ENCODE measurements at regions not wholly inside any gene's neighbourhood (a gene's known extent, or its start where the extent isn't known, plus 50 kb on each side); places are given as distances from the start of the nearest gene placed in this dataset.

DNA sequence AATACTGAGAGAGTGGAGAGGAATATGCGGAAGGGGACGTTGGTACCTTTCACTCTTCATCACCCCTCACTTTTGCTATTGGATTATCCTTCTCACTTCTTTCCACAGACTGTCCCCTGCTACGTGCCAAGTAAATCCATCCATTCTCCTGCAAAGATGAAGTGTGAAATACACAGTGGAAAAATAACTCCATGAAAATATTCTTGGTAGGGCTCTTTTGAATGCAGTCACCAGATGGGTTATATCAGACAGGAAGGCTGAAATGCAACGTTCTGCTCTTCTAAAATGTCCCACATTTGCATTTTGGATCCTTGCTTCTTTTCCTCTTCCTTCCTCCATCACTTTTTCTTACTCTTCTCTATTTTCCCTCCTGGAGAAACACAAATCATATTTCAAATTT is 510.3 kb upstream of the CLINT1 start:
- no peak for DNase-seq (ENCODE audit: low read depth in 3 of 3)

DNA sequence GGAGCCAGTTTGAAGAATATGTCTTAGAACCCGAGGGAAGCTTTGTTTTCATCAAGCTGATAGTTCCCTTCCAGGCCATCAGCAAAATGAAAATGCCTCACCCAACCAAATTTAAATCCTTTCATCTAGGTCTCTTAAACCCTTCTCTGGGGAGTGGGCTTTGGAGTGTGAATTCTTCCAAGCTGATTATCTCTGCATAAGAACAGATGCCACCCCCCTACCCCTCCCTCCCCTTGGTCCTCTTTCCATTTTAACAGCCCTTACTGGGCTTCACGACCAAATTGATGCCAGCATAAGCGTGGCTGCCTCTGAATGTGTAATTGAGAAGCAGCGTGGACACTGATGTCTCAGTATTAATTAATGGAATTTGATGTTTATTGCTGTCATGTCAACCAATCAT is 509.7 kb upstream of the CLINT1 start:
- DNase-seq (ENCODE audit: low read depth in 3 of 3) = no peak

DNA sequence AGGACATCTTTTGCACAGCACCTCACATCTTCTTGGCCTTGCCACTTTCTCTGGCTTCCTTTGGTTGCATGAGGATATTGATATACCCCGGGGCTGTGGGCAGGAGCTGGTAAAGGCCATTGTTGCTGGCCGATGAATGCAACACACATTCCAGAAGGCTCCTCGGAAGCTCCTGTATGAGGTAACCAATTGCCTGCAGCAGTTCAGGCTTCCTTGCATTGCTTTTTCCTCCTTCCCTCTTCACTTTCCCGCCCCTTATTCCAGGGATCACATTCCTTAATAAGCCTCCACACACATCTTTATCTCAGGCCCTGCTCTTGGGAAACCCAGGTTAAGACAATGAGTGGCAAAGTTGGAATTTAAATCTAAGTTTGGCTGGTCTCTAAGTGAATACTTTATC is 505.4 kb upstream of the CLINT1 start:
- no peak for DNase-seq (ENCODE audit: low read depth in 3 of 3)

DNA sequence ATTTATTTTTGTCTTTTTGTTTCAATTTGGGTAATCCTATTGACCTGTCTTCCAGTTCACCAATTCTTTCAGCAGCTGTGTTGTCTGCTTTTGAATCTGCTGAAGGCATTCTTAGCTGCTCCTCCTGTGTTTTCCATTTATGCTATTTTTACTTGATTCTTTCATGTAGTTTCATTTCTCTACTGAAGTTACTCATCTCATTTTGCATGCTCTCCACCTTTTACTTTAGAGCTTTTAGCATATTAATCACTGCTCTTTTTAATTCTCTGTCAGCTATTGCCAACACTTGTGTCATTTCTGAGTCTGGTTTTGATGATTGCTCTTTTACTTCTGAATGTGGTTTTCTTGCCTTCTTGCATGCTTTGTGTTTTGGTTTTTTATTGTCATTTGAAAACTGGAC is 496.0 kb upstream of the CLINT1 start:
- DNase-seq (ENCODE audit: low read depth in 3 of 3) = no peak

DNA sequence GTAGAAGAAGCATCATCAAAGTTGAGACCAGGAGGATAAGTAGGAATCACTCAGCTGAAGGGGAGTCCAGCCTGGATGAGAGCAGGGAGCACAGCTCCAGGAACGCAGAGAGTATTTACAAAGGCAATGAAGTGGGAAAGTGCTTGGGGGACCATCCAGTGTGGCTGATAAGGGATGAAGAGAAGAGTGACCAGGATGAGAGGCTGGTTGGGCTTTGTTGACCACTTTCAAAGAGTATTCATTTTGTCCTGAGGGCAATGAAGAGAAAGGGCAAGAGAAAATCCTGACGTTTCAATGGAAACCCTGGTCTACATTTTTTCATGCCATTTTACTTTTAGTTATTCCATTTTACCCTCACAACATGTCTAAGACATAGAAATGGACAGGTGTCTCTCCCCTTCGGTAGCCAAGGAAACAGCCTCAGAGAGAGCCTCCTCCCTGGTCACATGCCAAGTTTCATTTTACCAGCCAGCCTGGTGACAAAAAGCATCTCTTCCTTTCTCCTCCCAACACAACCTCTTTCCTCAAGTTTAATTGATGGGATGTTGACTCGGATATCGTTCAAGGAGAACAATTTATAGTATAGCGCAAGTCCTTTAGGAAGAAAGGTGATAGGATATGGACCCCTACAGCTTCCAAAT is 492.7 kb upstream of the CLINT1 start:
- no peak for DNase-seq (ENCODE audit: low read depth in 3 of 3)

DNA sequence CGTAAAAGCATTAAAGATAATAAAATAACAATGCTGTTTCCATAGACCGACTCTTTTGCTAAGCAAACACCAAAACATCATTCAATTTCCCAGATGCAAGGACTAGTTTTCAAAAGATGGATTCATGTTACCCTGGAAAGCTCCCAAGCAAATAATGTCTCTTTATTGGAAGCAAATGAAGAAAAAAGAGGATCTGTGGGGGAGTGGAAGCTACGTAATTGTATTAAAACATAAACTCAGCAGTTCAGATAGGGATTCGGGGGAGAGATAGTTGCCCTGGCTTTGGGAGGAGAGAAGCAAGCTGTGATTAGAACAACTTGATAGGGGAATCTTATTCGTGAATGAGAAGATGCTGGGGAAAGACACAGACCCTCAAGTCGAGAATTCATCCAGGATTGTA is 491.0 kb upstream of the CLINT1 start:
- DNase-seq (ENCODE audit: low read depth in 3 of 3) = no peak

DNA sequence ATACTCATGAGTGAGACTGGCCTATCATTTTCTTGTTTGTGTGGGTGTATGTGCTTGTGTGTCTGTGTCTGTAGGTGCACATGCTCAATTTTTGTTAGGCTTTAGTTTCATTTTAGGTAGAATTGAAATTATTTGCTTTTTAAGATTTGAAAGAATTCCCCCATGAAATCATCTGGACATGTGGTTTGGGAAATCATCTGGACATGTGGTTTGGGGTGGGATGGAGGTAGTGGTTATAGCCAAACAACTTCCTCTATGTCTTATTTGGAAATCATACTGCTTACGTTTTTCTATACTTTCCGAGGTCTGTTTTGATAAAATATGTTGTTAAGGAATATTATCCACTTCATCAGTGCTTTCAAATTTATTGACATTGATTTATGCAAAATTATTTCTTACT is 485.4 kb upstream of the CLINT1 start:
- DNase-seq (ENCODE audit: low read depth in 3 of 3) = no peak

DNA sequence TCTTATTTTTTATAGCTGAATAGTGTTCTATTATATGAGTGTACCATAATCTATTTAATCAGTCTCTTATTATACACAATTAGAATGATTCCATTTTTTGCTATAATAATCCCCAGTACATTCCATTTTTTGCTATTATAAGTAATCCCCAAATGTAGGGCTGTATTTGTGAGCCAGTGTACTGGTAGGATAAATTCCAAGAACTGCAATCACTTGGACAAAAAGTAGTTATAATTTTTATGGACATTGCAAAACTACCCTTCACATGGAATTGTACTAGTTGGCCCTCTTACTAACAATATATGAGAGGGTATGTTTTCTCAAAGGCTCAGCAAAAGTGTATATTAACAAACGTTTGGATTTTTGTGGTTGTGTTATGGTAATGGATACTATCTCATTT is 481.7 kb upstream of the CLINT1 start:
- DNase-seq (ENCODE audit: low read depth in 3 of 3) = no peak

DNA sequence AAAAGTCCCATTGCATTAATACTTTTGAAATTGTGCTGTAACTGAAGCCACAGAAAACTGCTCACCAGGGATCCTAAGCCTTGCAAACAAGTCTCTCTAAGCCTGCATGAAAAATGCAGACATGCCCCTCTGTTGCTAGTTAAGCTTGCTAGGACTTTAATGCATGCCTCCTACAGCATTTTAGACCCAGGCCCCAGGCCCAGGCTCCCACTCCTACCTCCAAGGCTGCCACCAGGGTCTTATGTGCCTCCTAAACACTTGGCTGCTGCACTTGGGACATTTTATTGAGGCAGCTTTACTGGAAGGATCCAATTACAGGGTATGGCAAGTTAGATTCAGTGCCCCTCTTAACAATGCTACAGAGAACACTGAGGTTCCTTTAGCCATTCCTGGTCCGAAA is 467.3 kb upstream of the CLINT1 start:
- no peak for DNase-seq (ENCODE audit: low read depth in 3 of 3)

DNA sequence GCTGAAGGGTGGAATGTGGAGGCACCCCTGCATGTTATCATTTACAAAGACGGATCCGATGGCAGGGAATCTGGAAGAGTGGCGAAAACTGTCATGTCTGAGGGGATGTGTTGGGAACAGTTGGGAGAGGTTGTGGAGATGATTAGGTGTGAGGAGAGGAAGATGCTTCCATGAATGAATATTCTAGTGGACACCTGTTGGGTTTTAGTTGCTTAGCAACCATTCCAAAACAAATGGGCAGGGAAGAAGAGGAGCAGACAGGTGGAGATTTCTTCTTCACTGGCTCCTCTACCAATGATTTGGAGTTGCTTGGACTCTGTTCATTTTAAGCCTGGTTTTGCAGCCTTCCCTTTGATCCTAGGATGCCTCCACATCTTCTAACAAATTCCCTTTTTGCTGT is 465.3 kb upstream of the CLINT1 start:
- DNase-seq (ENCODE audit: low read depth in 3 of 3) = no peak

DNA sequence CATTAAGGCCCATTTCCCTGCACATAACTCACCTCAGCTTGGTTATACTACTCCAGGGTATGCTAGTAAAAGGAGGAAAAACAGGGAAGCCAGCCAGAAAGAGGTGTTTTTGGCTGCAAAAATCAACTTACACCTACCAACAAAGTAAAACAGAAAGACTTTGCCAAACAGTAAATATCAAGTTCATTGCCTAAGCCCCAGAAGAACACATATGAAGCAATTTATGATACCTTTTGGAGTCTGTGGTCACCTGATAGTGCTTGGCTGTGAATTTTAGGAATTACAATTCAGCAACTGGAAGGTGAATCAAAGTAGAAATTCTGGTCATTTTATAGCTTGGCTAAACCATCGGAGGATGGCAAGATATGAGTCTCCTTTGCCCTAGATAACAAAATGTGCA is 463.7 kb upstream of the CLINT1 start:
- no peak for DNase-seq (ENCODE audit: low read depth in 3 of 3)

DNA sequence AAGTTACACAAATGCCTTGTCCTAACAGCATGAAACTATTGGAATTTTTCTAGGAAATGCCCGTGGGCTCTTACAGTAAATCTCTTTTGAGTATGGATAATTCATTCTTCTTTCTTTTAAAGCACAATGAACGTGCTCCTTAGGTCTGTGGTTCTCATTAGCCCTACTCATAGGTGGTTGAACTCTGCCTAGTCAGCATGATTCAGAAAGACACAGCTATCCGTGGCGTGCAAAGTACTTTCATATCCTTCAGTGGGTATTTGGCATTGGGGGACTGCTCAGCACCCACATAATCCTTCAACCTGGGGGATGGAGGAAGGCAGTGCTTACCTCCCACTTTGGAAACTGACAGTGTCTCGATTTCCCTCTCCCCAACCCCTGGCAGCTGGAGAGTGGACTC is 462.0 kb upstream of the CLINT1 start:
- no peak for DNase-seq (ENCODE audit: low read depth in 3 of 3)

DNA sequence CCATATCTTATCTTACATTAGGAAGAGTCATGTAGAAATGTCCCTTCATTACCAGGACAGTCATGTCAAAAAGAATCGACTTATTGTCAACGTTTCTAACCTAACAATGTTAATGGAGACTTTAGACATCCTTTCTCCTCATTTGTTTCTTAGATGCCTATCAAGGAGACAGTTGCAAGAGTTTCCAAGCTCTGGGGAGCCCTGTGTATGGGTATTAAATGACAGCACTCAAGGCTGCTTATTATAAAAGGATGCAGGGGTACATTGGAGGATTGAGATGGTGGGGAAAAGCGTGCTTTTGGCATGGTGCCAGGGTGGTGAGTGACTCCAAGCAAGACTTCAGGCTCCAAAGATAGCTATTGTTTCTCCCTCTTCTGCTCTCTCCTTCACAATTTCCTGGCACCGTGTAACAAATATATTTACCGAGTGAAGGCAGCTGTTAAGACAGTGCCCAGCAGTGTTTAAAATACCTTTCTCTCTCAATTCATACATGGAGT is 461.3 kb upstream of the CLINT1 start:
- DNase-seq (ENCODE audit: low read depth in 3 of 3) = no peak

DNA sequence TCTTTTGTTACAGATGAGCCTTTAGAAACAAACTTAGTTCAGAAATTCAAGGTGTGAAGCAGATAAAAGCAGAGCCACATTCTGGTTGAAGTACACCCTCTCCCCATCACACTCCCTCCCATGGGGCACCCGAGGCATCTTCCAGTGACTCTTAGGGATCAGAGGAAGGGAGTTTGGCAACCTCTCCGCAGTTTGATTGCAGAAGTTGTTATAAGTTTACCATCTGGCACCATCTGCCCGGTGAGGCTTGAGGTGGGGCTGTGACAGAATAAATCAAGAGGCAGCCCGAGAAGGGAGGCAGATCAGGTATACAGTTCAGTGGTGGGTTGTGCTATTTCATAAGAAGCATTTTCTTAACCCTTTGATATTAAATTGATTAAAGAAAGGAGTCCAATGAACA is 458.6 kb upstream of the CLINT1 start:
- DNase-seq (ENCODE audit: low read depth in 3 of 3) = no peak

DNA sequence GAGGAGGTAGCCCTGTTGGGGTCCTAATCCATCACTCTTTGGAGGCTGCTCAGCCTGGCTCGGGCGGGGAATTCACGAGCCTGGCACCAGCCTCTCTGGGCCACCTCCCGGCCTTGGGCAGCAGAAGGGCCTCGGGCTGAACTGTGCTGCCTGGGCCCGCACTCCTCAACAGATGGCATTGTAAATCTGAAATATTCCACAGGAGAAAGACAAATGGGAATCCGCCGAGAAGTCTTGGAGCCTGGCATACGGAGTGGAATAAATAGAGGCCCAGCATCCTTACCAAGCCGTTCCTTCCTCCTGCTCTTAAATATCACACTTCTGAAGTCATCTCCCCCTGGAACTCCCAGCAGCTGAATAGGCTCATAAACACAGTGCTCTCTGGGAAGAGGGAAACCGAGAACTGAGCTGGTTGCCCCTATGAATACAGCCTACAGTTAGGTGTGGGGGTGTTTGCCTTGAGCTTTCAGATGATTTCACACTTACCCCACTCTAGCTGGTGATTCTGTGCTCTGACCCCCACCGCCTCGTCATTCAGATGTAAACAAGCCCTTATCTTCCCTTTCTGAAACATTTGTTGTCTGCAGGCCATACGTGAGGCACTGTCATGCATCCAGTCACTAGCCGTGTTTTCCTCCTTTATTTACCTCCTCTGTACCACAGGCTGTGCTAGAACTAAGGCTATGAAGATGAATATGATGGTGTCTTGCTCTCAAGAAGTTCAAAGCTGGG is 455.0 kb upstream of the CLINT1 start:
- DNase-seq (ENCODE audit: low read depth in 3 of 3) = no peak

DNA sequence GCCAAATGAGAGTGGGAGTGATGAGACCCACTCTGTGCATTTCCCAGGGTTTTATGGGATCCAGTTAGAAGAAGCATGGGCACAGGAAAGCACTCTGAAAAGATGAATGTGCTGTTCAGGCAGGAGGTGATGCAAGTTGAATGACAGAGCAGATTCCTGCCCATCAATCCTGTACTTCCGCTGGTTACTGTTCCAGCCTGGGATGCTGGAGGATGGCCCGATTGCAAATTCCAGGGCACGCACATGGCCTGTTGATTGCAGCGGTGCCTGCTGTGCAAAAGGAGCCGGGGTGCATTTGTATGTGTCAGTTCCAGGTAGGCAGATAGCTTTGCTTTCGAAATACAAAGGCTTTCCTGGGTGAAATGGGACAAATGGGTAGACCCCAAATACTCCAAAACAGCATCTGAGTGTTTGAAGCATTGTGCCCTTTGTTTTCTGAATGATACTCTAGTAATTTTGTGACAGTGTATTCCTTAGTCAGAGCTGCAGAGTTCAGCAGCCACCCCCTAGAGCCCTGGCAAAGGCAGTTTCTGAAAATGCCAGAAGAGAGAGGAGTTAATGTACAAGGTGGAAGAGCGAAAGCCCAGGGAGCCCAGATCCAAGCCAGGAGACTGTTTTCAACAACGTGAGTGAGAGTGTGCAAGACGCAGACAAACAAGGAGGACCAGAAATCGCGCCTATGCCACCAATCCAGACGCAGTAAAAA is 454.2 kb upstream of the CLINT1 start:
- no peak for DNase-seq (ENCODE audit: low read depth in 3 of 3)

DNA sequence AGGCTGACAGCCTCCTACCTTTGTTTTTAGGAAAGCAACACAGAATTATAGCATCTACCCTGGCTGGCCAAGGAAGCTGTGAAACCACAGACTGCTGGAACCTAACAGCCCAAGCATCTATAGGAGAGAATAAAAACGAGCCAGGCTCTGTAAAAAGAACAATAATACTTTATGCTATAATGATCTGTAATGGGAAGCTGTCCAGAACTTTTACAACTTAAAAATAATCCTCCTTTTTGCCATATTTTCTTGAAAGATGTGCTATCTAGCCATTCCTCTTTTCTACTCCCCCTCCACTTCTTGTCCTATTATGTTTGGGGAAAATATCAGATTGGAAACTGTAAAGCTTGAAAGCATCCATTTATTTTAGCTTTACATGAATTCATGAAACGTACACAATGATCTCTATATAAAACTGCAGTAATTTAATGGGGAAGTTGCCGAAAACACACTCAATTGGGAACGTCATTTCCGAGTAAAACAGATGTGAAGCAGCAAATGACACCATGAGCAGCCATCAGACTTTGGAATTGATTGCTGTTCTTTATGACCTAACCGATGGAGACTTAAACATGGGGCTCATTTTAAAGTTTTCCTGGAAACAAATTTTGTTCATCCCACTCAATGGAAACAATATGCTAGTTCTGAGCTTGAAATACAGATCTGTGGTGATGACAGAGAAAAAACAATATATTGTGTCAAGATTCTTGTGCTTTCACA is 450.3 kb upstream of the CLINT1 start:
- no peak for DNase-seq (ENCODE audit: low read depth in 3 of 3)

DNA sequence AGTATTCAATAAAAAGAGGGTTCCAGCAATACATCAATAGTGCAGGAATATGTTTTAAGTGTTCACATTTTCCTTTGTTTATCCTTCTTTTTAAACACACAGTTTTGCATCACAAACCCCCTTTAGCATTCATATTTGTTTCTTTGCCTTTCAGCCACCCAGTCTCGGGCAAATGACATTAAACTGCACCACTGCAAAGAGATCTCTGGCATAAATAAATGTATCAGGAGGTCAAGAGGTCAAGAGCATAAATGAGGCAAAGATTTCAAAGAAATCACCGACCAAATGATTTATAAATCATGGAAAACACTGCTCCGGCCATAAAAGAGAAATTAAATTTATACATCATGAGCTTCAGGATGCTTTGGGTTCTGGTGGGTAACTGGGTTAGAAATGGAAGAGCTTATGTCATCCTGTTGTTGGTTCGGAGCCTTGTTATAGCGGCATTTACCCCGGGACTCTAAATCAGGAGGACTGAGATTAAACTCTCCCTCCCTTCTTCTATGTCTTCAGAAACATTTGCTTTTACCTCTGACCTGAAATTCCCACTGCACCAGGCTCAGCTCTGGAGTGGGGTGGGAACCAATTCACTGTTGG is 449.6 kb upstream of the CLINT1 start:
- no peak for DNase-seq (ENCODE audit: low read depth in 3 of 3)

DNA sequence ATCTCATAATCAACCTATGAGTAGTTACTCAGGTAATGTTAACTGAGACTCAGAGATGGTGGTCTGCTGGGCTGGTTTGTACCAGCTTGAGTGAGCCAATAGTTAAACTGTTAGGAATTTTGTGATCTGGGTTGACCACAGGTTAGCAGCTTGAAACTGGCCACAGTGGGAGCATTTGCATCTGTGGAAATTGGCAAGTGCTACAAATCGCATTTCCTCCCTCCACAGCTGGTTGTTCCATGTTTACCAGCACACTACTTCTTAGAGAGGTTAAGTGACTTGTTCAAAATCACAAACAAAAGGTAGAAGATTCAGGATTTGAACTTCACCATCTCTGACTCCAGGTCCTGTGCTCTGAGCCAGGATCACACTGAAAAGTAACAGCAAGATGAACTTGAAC is 446.9 kb upstream of the CLINT1 start:
- no peak for DNase-seq (ENCODE audit: low read depth in 3 of 3)

DNA sequence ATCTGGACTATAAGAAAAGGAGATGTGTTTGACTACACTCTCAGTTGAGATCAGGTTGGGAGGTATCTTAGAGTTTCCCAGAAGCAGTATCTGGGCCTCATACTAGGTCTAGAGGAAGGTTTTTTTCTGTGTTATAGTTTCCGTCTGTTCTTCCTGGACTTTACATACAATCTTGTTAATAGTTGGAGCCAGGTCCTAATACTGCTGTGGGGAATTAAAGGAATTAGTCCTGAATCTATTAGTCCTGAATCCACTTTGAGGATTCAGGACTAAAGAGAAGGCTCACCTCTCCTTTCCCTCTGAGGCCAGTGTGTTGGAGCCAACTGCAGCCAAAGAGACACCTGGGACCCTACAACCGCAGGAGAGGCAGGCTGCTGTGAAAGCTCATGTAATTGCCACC is 445.7 kb upstream of the CLINT1 start:
- no peak for DNase-seq (ENCODE audit: low read depth in 3 of 3)

DNA sequence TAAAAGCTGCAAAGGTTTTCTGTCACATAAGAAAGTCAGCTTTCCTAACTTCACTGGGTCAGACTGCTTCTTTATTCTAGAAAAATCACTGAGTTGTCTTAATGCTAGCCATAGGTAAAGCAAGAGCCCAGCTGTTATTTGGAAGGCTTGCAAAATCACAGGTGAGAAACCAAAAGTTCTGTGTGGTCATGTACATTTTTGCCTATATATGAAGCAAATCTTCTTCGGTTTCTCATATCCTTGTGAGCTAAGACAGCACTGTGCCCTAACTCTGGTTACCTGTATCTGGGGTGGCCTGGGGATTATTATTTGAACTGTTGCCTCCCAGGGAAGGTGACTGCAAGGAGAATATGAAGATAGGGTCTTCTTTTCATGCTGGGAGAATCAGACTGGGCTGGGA is 444.9 kb upstream of the CLINT1 start:
- no peak for DNase-seq (ENCODE audit: low read depth in 3 of 3)

DNA sequence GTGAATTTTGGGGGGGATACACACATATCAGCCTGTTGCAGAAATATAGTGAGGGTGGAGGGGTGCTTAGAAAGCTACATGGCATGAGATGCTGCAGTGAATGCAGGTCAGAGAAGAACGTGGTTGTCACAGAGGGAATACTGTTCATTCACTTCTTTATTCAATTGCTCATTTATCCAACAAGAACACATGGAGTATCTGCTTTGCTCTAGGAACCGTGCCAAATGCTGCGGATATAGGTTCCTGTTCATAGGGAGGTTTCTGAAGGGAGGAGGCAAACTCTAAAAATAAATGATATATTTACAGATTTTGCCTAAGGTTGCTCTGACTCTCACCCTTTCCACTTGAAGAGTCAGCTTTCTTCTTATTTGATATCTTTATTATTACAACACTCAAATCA is 444.3 kb upstream of the CLINT1 start:
- no peak for DNase-seq (ENCODE audit: low read depth in 3 of 3)
